GM21737 (cell line): ENCODE measurements at regions not wholly inside any gene's neighbourhood (a gene's known extent, or its start where the extent isn't known, plus 50 kb on each side); places are given as distances from the start of the nearest gene placed in this dataset.

Experiments used
- ATAC-seq: cut with Tn5 transposase; IDR thresholded peaks from one replicate; pipeline ENCODE4 v1.9.1; 2021; ENCODE audit warnings: mild to moderate bottlenecking, moderate library complexity; ENCODE audit not compliant: unreplicated experiment

DNA sequence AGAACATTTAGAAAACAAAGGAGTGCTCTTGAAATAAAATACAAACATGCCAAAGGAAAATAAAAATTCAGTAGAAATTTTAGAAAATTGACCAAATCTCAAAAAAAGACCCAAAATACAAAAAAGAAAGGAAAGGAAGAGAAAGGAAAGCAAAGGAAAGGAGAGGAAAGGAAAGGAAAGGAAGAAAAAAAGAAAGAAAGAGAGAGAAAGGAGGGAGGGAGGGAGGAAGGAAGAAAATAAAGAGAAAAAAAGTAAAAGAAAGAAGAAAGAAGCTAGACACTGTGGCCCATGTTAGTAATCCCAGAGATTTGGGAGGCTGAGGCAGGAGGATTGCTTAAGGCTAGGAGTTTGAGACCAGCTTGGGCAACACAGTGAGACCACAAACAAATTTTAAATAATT is 500.1 kb upstream of the VRK2 start:
- no peak for ATAC-seq

DNA sequence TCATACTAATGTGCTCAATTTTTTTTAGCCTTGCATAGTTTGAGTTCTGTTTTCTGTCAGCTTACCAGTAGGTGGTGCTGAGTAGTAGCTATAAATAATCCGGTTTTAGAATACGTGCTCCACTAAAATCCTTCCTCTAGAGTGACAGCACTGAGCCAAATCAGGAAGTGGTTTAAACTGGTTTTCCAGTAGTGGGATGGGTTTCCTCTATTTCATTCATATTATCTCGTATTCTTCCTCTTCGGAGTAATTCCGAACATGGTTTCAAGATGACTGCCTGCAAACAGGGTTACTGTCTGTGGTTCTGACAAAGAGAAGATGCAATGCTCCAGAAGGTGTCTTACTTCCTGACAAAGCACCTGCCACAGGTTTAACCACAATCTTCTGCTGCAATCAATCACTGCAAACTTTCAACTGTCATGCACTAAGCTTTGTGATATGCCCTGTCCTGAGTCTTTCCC is 496.9 kb upstream of the VRK2 start:
- no peak for ATAC-seq

DNA sequence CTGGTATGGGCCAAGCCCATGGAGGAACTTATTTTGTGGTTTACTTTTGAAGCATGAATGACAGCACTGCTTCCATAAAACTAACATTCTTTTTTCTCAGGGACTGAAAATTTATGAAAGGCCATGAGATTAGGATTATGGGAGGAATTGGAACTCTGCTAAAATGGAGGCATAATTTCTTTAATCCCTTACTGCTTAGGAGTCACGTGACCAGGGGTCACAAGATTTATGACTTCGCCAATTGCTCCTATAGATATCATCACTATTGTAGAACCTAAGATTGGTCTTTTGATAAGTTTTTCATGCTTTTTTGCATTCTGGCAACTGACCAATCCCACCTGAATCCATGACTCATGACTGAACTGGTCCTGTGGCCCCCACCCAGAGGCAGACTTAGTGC is 495.7 kb upstream of the VRK2 start:
- no peak for ATAC-seq

DNA sequence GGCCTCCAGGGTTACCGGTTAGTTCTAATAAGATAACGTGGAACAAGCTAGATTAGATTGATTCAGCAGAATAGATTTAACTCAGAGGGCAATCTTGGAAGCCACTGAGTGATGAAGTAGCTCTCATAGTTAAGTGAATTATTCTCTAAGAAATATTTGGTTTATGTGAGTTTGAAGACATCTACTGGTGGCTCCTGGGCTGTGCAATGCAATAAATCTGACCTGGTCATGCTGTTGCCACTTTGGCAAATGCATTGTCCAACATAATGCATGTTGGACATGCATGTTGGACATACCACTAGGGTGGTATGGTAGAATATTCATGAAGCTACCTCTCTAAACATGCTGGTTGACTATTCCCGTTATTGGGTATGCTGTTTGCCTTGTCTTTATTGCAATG is 493.7 kb upstream of the VRK2 start:
- ATAC-seq: no peak

DNA sequence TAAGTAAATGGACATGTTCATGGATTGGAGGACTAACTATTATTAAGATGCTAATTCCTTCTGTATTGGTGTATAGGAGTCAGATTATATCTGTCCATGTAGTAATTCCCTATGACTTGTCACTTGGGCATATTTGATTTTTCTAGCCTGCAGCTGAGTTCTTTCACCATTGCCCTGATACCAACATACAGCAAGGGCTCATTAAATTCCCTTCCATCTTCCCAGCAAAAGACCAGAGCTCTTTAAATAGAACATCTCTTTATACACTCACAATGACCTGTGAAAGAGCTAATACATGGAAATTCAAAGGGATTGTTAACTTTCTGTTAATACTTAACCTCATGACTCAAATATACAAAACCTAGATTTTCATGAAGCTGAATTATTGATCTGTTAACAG is 492.3 kb upstream of the VRK2 start:
- no peak for ATAC-seq

DNA sequence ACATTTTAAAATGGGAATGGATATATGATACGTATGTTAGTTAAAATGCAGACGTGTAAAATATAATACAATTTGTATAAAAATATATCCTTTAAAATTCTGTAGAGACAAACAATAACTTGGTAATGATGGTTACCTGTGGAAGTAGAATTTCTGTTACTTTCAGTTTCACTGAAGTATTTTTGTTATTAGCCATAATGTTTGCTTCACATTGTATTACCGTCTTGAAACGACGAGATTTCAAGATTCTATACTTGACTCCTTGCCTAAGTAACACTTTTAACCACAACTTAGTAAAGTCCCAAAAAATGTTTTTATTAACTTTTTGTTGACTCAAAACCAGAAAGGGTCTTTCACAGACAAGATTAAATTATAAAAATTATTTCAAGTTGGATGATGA is 488.3 kb upstream of the VRK2 start:
- no peak for ATAC-seq

DNA sequence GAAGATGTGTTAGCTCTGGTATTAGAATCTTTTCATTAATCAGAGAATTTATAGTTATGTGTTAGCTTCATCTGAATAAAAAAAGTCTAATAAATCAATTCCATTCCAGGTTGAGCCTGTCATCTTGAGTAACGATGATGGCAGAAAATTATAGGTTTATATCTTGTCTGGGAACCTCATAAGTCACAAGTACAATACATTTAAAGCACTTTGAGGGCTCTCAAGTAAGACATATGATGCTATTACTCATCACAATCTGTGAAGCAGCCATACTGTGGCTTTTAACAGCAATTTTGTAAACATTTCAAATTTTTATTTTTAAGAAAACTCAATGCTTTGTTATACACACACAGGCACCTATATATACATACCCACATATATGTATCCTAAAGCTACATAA is 484.1 kb upstream of the VRK2 start:
- no peak for ATAC-seq

DNA sequence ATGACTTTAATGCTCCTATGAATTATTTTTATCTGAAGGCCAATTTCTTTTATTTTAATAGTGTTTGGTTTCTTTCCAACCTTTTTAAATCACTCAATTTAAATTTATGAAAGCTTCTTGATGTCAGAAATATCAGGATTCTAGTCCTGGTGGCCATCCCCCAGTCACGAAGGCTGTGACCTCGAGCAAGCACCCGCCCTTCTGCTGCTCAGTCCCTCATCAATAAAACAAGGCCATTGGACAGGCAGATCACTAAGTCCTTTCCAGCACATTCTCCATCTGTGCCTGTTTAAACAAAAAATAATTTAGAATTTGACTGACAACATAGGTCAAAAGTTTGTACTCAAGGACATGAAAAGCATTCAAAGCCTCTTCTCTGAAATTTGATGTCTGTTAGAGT is 483.6 kb upstream of the VRK2 start:
- ATAC-seq: no peak

DNA sequence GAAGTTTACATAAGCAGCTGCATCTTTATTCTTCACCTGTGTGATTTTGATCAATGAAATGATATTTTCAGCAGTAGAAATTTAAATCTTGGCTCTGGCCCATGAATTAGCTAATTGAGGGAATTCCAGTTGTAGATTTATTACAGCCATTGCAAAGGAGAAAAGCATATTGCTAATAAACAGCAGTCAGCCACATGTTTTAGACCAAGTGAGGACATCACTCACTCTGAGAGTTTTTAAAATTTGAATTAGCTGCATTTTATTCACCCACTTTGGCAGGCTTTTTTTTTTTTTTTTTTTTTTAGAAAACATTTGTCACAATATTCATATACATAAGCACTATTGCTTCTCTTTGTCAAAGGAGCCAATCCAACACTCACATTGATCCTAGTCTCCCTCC is 479.4 kb upstream of the VRK2 start:
- no peak for ATAC-seq

DNA sequence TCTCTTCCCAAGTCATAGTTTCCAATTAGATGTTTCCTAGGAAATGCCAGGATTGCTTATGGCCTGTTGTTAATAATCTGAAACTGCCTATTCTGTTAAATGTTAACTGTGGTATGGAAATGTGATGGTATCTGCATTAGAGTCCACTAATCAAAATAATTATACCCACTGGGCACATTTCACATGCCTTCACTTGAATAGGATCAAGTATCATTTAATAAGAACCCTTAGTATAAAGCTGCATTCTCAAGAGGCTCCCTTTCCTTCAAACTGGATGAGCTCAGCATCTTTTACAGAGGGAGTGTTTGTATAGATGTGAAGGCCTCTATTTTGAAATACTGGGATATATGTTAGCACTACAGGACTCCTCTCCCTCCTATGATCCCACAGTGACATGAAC is 477.2 kb upstream of the VRK2 start:
- no peak for ATAC-seq

DNA sequence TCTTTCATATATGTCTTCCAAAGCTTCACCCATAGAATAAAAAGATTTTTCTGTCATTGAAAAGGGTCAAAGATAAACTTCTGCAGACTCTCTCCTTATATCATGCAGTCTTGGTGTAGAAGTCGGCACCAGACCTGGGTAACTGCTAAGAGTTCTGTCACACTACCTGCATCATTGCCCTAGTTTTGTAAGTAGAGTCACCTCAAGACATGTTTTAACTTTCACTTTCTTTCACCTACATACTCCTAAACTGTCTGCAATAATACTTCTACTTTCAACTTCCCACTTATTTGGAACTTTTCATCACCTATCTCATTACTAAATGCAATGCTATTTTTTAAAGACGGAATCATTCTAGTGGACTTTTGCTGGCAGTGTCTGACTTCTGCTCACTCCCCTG is 475.6 kb upstream of the VRK2 start:
- ATAC-seq: no peak

DNA sequence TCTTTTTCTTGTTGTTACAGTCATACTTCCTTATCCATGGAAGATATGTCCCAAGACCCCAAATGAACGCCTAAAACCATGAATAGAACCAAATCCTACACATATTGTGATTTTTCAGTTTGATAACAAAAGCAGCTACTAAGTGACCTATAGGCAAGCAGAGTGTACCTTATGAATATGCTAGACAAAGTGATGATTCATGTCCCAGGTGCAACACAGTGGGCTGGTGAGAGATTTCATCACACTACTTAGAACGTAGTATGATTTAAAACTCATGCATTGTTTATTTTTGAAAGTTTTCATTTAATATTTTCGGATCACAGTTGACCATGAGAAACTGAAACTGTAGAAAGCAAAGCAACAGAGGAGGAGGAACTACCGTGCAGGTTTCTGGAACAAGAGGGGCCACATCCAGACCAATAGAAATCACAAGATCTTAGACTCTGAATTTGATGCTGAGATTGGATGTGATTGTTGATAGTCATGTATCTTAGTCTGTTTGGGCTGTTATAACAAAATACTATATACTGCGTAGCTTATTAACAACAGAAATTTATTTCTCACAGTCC is 470.8 kb upstream of the VRK2 start:
- ATAC-seq: no peak

DNA sequence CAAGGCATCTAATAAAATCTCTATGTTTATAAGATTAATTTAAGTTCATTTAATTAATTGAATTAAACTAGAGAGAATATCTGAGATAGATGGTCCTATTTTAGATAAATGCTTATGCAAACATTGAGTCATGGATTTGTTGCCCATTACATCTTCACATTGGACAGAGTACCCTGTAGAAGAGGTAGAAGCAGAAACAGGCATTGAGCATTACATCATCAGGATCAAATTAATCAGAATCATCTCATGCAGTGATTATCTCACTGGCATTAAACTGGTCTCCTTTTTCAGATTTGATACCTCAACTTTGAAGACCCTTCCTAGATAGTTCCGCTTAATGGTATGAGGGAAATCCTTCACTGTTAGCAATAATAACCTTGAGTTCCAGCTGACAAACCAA is 469.6 kb upstream of the VRK2 start:
- ATAC-seq: no peak

DNA sequence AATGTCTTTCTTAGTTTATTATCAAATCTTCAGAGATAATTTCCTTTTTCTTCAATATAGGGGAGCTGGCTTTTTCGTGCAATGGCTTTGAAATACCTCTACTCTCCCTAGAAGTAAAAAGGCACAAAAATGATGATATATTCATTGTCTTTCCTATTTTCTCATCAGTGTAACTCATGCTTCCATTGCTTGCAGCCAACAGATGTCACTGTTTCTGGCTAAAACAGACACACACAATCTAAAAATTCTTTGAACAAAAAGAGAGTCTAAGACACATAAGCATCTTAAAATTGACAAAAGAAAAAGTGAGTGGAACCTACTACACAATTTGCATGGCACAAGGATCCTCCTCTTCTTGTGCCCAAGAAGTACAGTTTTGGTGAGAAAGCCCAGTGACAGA is 448.7 kb upstream of the VRK2 start:
- no peak for ATAC-seq

DNA sequence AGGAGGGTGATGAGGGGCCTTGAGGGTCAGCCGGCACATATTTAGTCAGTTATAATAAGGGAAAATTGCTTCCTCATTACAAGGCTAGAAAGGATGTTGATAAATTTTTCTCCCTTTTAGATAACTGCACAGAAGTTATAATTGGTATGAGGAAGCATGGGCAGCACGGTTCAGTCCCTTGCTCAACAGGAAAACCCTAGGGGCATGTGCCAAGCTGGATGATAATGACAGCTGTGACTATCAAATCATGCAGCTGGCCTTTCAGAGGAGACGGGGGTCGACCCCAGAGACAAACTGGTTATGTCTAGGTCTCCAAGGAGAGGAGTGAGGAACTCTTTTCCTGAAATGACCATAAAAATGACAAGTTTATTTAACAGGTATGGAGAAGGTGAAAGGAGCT is 448.1 kb upstream of the VRK2 start:
- ATAC-seq: no peak

DNA sequence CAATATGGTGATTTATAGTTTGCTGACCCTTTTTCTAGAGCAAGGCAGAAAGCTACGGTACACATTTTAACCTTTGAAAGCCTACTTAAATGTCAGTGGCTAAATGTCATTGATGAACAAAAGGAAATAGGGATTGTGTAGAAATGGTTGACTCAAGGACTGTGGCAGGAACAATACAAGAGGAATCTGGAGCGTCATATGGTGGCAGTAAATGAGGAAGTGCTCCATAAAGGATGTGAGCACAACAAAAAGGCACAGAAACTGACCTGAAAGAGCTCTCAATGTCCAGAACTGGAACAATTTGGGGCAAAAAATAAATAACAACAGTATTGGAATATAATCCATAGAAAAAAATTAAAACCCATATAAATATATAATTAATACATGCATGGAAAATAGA is 443.9 kb upstream of the VRK2 start:
- no peak for ATAC-seq

DNA sequence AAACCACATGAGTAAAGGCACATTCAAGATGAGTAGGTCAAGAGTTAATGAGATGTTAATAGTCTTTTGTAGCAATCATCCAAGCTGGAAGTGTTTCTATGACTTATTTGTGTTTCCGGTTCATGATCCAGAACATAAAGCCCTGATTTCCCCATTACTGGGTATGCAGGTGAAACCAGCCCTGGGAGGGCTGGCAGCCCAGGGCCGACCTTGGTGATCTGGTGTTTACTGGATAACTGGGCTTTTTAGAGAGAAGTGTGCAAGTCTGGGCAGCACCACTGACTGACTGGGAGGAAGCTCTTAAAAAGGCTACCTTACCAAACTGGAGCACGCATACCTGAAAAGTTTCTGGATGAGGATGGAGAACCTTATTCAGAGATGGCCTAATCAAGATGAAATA is 431.6 kb upstream of the VRK2 start:
- ATAC-seq: no peak

DNA sequence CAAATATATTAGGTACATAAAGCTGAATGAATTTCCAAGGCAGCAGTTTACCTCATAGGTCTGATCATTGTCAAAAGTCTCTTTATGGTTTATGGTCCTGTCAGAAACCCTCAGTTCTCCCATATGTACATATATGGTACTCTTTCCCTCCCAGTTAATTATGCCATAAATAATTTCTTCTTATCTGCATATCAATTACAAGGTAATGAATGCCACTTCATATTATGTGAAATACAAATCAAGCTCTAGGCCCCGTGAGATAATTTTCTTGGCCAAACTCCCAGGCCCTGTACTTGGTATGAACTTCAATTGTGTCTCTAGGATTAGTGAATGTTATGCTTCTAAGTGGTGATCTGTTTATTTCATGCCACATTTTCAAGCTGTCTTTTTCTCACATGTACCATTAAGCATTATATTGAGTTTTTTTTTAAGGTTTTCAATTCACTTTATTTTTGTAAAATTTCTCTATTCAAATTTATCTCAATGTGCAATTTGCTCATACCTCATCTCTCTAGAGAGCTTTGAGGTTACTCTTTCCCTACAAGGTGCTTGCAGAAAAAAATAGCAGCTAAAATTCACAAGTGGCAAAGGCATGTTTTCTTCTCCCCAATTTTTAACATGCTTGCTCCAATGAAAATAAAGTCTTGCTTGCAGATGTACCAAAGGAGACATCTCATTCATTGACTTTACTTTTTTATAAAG is 430.6 kb upstream of the VRK2 start:
- ATAC-seq: no peak

DNA sequence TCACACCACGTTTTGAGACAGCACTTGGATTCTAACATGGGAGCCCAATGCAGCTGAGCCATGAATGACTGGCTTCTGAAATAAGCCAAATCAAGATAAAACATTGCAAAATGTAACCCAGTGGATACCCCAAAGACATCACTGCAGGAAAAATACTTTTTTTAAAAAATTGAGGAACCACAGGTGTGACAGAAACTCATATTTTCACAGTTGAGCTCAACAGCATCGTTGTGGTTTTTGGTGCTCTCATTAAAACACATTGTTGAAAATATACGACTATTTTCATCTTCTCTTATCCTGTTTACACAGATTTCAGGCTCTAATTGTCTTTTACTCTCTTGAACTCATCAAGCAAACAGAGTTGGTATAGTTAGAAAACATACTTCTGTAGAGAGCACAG is 429.3 kb upstream of the VRK2 start:
- no peak for ATAC-seq

DNA sequence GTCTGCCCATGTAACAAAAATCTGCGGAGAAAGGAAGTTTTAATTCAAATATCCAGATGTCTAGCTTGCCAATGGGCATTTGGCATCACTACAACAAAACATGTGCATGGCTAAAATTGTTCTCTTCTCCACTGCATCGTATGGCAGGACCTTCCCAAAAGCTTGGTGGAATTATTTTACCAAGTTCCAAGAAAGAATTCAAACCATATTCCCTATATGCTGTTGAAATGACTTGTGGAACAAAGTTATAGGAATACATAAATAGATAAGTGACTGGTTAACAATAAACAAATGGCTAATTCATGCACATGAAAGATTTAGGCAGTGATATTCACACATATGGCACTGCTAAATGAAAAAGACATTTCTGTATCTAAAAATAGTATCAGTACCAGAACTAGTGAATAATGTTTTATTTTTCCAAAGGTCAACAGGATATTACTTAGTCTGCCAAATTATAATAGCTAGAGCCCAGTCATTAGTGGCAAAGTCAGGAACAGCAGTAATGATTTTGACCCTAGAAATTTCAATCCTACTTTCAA is 425.4 kb upstream of the VRK2 start:
- no peak for ATAC-seq

DNA sequence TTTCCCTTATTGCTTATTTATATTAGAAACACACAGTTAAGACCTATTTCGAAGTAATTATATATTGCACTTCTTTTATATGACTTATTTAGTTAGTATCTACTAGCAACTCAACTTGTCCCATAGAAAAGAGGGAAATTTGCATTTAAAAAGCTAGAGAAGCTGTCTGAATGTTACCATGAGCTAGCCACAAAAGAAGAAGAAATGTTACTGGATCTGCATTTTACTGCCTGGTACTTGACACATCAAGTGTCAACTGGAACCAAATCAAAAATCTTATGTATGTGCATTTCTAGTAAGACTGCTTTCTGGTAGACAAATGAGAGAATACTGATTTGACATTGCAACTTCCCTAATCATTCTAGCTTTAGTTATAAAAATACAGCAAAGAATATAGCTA is 424.6 kb upstream of the VRK2 start:
- ATAC-seq: no peak

DNA sequence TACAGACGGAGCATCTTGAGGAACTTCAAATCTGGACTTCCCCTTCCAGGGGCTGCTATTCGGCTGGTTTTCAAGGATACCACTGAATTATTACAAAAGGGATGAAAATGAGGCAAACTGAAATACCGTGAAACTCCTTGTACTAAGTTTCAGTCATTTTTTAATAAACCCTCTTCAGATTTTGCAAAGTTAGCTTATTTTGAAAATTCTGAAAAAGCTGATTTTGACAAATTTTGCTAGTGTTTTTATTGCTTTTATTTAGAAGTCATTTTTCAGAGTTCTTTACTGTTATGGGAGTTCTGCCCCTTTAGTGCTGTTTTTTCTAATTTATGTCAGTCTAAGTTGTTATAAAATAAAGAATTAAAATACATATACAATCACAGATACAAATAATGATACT is 390.4 kb upstream of the VRK2 start:
- ATAC-seq: no peak

DNA sequence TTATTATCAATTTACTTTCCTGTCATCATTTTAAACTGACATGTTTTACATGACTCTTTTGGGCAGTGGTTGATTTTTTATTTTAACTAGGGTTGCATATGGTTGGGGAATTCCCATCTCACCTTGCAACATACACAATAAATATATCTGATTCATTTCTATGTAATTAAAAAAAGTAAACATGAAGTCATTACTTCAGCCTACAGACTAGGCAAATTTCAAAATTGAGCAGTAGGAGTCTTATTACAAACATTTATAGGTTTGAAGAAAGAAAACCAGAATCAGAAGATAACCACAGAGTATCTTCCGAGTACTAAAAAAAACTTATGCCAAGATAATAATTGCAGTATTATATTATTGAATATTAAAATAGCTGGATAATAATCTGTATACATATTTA is 377.0 kb upstream of the VRK2 start:
- ATAC-seq: no peak
